Lower leg skin (tissue), 4 donors: ENCODE measurements at regions not wholly inside any gene's neighbourhood (a gene's known extent, or its start where the extent isn't known, plus 50 kb on each side); places are given as distances from the start of the nearest gene placed in this dataset.

Experiments used
- DNase-seq, 2 donors: peaks; one replicate each; pipeline ENCODE4 v3.0.0-alpha.2; 2019; ENCODE audit warnings: low spot score in 2 of 2
- H3K4me3 ChIP-seq: fragments of 200-600 bp; sonication (generic); 2 replicates; pipeline ENCODE4 v1.5.1; 2017; ENCODE audit warnings: mild to moderate bottlenecking, low read depth; ENCODE audit not compliant: poor library complexity, severe bottlenecking
- POLR2A ChIP-seq, 2 donors: fragments of 450-650 bp; IDR thresholded peaks; one replicate each; pipeline ENCODE4 v1.6.1; 2016 to 2017; ENCODE audit warnings: antibody characterized with exemption in 2 of 2, mild to moderate bottlenecking in 1 of 2, moderate library complexity in 1 of 2
- WGBS, 2 donors: methylation state at CpG; one replicate each; pipeline ENCODE4 v1.1.5; 2018; 5-methylcytosine and 5-hydroxymethylcytosine counted together
- intact Hi-C: fragments of 100-400 bp; cut with DNase I; formaldehyde crosslinking; loops from one replicate; pipeline ENCODE4 v1.15.0; 2023; ENCODE audit warnings: low total_unique reads
- TF ChIP-seq, protein P1 (sequence below), 3 donors: fragments of 450-650 bp; IDR thresholded peaks; one replicate each; pipeline ENCODE4 v1.5.1; 2016; ENCODE audit warnings: antibody characterized with exemption in 3 of 3, mild to moderate bottlenecking in 3 of 3, moderate library complexity in 2 of 3

DNA sequence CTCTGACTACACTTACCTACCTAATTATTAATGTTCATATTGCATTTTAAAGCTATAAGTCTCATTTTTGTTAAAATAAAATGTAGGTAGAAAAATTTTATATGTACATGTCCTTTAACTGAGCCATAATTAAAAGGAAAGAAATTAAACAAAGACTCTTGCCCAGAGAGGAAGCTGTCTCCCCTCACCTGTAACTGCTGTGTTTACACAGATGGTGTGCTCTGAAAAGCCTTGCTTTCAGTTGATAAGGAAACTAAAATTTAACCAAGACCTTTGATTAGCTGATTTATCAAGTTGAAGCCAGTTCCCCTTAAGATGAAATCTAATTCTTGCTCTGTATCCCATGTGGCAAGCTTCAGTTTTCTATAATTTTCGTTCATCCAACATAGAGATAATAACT, 213.5 kb downstream of the LYPLAL1 start:
- H3K4me3 ChIP-seq = no peak overlapping the region
- intact Hi-C loops = no loop called here
- no peak for DNase-seq
- TF ChIP-seq, protein P1, sequence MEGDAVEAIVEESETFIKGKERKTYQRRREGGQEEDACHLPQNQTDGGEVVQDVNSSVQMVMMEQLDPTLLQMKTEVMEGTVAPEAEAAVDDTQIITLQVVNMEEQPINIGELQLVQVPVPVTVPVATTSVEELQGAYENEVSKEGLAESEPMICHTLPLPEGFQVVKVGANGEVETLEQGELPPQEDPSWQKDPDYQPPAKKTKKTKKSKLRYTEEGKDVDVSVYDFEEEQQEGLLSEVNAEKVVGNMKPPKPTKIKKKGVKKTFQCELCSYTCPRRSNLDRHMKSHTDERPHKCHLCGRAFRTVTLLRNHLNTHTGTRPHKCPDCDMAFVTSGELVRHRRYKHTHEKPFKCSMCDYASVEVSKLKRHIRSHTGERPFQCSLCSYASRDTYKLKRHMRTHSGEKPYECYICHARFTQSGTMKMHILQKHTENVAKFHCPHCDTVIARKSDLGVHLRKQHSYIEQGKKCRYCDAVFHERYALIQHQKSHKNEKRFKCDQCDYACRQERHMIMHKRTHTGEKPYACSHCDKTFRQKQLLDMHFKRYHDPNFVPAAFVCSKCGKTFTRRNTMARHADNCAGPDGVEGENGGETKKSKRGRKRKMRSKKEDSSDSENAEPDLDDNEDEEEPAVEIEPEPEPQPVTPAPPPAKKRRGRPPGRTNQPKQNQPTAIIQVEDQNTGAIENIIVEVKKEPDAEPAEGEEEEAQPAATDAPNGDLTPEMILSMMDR (IDR thresholded peaks at IDR 0.05) = no peak
- TF ChIP-seq POLR2A (IDR thresholded peaks at IDR 0.05) = no peak
- WGBS, 2 donors = 75% methylated on average over 1 of the region's 1 CpG

DNA sequence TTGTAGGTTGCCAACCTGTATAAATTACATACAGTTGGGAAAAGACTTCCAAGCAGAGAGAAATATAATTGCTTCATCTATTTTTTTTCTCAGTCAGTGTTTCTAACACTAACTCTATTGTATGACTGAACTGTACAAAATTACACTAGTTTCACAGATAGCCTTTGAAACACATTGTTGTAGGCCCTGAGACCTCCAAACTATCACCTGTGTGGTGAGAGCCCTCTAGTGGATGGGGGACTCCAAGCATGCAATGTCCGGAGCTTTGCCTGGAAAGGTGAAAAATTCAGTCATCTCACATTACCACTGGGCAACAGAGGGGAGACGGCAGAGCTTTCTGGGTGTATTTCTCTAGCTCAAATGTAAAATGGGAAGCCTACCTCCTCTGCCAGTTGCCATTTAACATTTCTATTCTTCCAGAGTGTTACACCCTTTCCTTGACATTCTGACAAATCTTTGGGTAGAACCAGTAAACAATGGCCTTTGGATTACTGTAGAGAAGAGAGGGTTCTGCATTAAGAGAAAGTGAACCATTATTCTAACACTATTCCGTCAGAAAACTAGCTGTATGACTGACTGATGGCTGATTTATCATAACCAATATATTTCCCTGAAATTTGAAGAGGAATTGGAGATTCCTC, 212.2 kb downstream of the LYPLAL1 start:
- intact Hi-C loops = no loop called here
- WGBS, 2 donors = 67 to 78% methylated on average over 3 of the region's 3 CpGs
- no peak overlapping the region for H3K4me3 ChIP-seq
- DNase-seq = no peak
- TF ChIP-seq POLR2A (IDR thresholded peaks at IDR 0.05) = no peak
- TF ChIP-seq, protein P1 (IDR thresholded peaks at IDR 0.05) = no peak

GRCh38 chr1:219383281-219383680, 209.6 kb downstream of the LYPLAL1 start:
- H3K4me3 ChIP-seq = no peak overlapping the region
- TF ChIP-seq, protein P1 (IDR thresholded peaks at IDR 0.05) = no peak
- TF ChIP-seq POLR2A (IDR thresholded peaks at IDR 0.05) = no peak
- no peak for DNase-seq
- intact Hi-C loops = no loop called here

DNA sequence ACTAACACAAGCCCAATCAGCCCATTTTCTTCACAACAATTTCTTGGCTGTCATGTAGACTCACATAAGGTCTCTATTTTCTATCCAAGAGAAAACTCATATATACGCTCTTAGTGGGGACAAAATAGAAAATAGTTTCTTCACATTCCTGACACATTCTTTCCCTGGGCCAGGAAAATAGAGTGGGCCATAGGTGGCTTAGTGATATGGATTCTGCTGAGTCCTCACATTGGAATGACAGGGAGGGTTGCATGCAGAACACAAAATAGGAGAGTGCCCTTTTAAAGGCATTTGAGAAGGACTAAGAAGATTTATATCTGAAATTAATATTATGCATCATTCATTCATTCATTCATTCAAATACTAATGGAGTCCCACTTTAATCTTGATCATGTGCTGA, 207.7 kb downstream of the LYPLAL1 start:
- no peak for DNase-seq
- TF ChIP-seq, protein P1 (IDR thresholded peaks at IDR 0.05) = no peak
- TF ChIP-seq POLR2A (IDR thresholded peaks at IDR 0.05) = no peak
- intact Hi-C loops = no loop called here
- 92 to 100% methylated on average over 1 of the region's 1 CpG for WGBS, 2 donors
- H3K4me3 ChIP-seq = no peak overlapping the region

DNA sequence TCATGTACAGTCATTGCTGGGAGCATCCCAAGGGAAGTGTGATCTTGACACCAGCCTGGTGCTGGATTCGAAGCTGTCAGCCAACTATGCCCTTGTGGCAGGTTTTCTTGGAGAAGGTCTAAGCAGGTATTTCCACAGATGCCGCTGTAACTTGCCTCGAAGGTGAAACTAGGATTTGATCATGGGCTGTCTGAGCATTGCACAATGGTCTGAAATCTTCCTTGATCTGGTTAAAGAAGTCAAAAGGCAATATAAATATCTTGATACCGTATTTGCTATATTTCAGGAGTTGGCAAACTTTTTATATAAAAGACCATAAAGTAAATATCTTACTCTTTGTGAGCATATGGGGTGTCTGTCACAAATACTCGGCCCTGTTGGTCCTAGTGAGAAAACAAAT, 206.8 kb downstream of the LYPLAL1 start:
- WGBS, 2 donors = 74 to 85% methylated on average over 5 of the region's 5 CpGs
- intact Hi-C loops = no loop called here

More for the DNA sequence above, 206.8 kb downstream of the LYPLAL1 start:
- TF ChIP-seq, protein P1 (IDR thresholded peaks at IDR 0.05) = no peak
- TF ChIP-seq POLR2A (IDR thresholded peaks at IDR 0.05) = no peak
- H3K4me3 ChIP-seq = no peak overlapping the region
- no peak for DNase-seq
